ENCODE measurements at regions not wholly inside any gene's neighbourhood (a gene's known extent, or its start where the extent isn't known, plus 50 kb on each side); places are given as distances from the start of the nearest gene placed in this dataset.

DNA sequence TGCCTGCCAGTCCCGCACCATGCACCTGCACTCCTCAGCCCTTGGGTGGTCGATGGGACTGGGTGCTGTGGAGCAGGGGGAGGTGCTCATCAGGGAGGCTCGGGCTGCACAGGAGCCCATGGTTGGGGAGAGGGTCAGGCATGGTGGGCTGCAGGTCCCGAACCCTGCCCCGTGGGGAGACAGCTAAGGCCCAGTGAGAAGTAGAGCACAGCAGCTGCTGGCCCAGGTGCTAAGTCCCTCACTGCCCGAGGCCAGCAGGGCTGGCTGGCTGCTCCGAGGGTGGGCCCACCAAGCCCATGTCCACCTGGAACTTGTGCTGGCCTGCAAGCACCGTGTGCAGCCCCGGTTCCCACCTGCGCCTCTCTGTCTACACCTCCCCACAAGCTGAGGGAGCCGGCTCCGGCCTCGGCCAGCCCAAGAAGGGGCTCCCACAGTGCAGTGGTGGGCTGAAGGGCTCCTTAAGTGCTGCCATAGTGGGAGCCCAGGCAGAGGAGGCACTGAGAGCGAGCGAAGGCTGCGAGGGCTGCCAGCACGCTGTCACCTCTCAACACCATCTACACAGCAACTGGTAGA, 88.5 kb upstream of the ELAVL2 start:
- TF ChIP-seq, protein P1, sequence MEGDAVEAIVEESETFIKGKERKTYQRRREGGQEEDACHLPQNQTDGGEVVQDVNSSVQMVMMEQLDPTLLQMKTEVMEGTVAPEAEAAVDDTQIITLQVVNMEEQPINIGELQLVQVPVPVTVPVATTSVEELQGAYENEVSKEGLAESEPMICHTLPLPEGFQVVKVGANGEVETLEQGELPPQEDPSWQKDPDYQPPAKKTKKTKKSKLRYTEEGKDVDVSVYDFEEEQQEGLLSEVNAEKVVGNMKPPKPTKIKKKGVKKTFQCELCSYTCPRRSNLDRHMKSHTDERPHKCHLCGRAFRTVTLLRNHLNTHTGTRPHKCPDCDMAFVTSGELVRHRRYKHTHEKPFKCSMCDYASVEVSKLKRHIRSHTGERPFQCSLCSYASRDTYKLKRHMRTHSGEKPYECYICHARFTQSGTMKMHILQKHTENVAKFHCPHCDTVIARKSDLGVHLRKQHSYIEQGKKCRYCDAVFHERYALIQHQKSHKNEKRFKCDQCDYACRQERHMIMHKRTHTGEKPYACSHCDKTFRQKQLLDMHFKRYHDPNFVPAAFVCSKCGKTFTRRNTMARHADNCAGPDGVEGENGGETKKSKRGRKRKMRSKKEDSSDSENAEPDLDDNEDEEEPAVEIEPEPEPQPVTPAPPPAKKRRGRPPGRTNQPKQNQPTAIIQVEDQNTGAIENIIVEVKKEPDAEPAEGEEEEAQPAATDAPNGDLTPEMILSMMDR (IDR thresholded peaks at IDR 0.05; ENCODE audit: poor library complexity), result no peak
- no peak for TF ChIP-seq EZH2 (IDR thresholded peaks at IDR 0.05; ENCODE audit: borderline replicate concordance)
- no peak for TF ChIP-seq EZH2phosphoT487 (IDR thresholded peaks at IDR 0.05; ENCODE audit: low read depth, severe bottlenecking, unreplicated experiment)
